Endothelial cell of umbilical vein (primary cell): ENCODE measurements at regions not wholly inside any gene's neighbourhood (a gene's known extent, or its start where the extent isn't known, plus 50 kb on each side); places are given as distances from the start of the nearest gene placed in this dataset.

Experiments
- BruUV-seq: library from RNA; stranded (reverse); fragments of 400-500 nt; replicated peaks from 2 replicates; lab custom pipeline; 2021; lab: Mats Ljungman, UMichigan
- CTCF ChIA-PET: fragments of 300-600, 350-600 bp; sonication (Branson Sonifier 250); formaldehyde crosslinking; loops from one replicate; lab custom pipeline; 2021; ENCODE audit warnings: antibody characterized with exemption, inconsistent platforms; lab: Charles Lee
- POLR2A ChIA-PET: fragments of 300-600, 350-600 bp; sonication (Branson Sonifier 250); formaldehyde crosslinking; loops from one replicate; lab custom pipeline; 2021; ENCODE audit warnings: antibody characterized with exemption, inconsistent platforms; lab: Charles Lee
- DNase-seq: peaks from one replicate; pipeline ENCODE4 v3.0.0-alpha.2; 2011; ENCODE audit warnings: low read depth, low spot score
- FAIRE-seq: peaks from 2 replicates; lab custom pipeline; 2011; peaks lifted over from hg19 to GRCh38; lab: Jason Lieb, UNC
- H2AFZ ChIP-seq: 2 replicates; pipeline ENCODE4 v1.6.0; 2012; ENCODE audit warnings: low read depth, low read length, control low read depth, inconsistent platforms
- H3K27ac ChIP-seq: 2 replicates; pipeline ENCODE4 v1.5.1; 2011; ENCODE audit warnings: low read depth, mild to moderate bottlenecking, control low read depth, low read length, moderate library complexity; ENCODE audit not compliant: insufficient read depth
- H3K27me3 ChIP-seq, 2 experiments: 2 replicates each; pipeline versions ENCODE4 v1.6.0 to v1.6.1; 2011; ENCODE audit warnings: low read length in 2 of 2, mixed read lengths in 1 of 2; ENCODE audit not compliant: control insufficient read depth in 2 of 2, insufficient read depth in 2 of 2
- H3K36me3 ChIP-seq, 2 experiments: 2 replicates in 1 of 2; 3 replicates in 1 of 2; pipeline ENCODE4 v1.5.1; 2011; ENCODE audit warnings: low read length in 2 of 2, mild to moderate bottlenecking in 1 of 2, moderate library complexity in 1 of 2; ENCODE audit not compliant: control insufficient read depth in 2 of 2, insufficient read depth in 2 of 2; ENCODE audit errors: extremely low read depth in 1 of 2
- H3K4me1 ChIP-seq: 3 replicates; pipeline ENCODE4 v1.5.1; 2011; ENCODE audit warnings: mild to moderate bottlenecking, low read length; ENCODE audit not compliant: control insufficient read depth, insufficient read depth; ENCODE audit errors: extremely low read depth
- H3K4me2 ChIP-seq: 2 replicates; pipeline ENCODE4 v1.6.1; 2011; ENCODE audit warnings: low read length, control low read depth, mixed read lengths; ENCODE audit not compliant: insufficient read depth
- H3K4me3 ChIP-seq, 3 experiments: fragments of 200-600 bp in 1 of 3; sonication (generic), shearing (Covaris generic) in 1 of 3; replicated peaks in 1 of 3; 2 replicates each; pipeline ENCODE4 v1.5.1; 2011 to 2016; ENCODE audit warnings: control low read depth in 3 of 3, low read length in 3 of 3, mild to moderate bottlenecking in 2 of 3, inconsistent platforms in 1 of 3, low read depth in 1 of 3, moderate library complexity in 1 of 3; ENCODE audit not compliant: insufficient read depth in 1 of 3
- H3K79me2 ChIP-seq: 2 replicates; pipeline ENCODE4 v1.6.0; 2012; ENCODE audit warnings: low read length, inconsistent platforms; ENCODE audit not compliant: control insufficient read depth, insufficient read depth
- H3K9ac ChIP-seq: replicated peaks from 2 replicates; pipeline ENCODE3; 2011; ENCODE audit warnings: low read length, control low read depth; ENCODE audit not compliant: insufficient read depth; ENCODE audit errors: extremely low read depth
- H3K9me1 ChIP-seq: replicated peaks from 3 replicates; pipeline ENCODE4 v1.6.0; 2011; ENCODE audit warnings: mild to moderate bottlenecking, low read length; ENCODE audit not compliant: control insufficient read depth, insufficient read depth; ENCODE audit errors: extremely low read depth
- H3K9me3 ChIP-seq: replicated peaks from 2 replicates; pipeline ENCODE4 v1.5.1; 2012; ENCODE audit warnings: low read length, inconsistent platforms; ENCODE audit not compliant: control insufficient read depth, insufficient read depth
- H4K20me1 ChIP-seq: replicated peaks from 2 replicates; pipeline ENCODE3; 2011; ENCODE audit warnings: mild to moderate bottlenecking, low read length; ENCODE audit not compliant: control insufficient read depth, insufficient read depth; ENCODE audit errors: extremely low read depth
- EZH2 ChIP-seq: IDR thresholded peaks from 2 replicates; pipeline ENCODE4 v1.6.1; 2012; ENCODE audit warnings: borderline replicate concordance, low read depth, mild to moderate bottlenecking, moderate library complexity, low read length, inconsistent platforms; ENCODE audit not compliant: severe bottlenecking
- FOS ChIP-seq: IDR thresholded peaks from 2 replicates; pipeline ENCODE4 v1.6.1; 2011; ENCODE audit warnings: mild to moderate bottlenecking, low read length, moderate library complexity, borderline replicate concordance; ENCODE audit not compliant: insufficient read depth
- GATA2 ChIP-seq: IDR thresholded peaks from 2 replicates; pipeline ENCODE4 v1.7.0; 2011; ENCODE audit warnings: low read depth, mild to moderate bottlenecking, moderate library complexity, mixed read lengths, low read length; ENCODE audit not compliant: insufficient read length, insufficient read depth
- JUN ChIP-seq: IDR thresholded peaks from 2 replicates; pipeline ENCODE4 v1.6.1; 2011; ENCODE audit warnings: borderline replicate concordance, low read depth; ENCODE audit not compliant: insufficient read length, insufficient read depth
- MAX ChIP-seq: IDR thresholded peaks from 2 replicates; pipeline ENCODE4 v1.6.1; 2011; ENCODE audit not compliant: insufficient read depth, insufficient read length
- MYC ChIP-seq: IDR thresholded peaks from one replicate; pipeline ENCODE4 v1.6.1; 2011; ENCODE audit warnings: mild to moderate bottlenecking, low read depth, low read length
- POLR2A ChIP-seq: IDR thresholded peaks from 2 replicates; pipeline ENCODE4 v1.6.1; 2012; ENCODE audit warnings: low read depth, mild to moderate bottlenecking, control low read depth, low read length
- POLR2AphosphoS5 ChIP-seq: IDR thresholded peaks from 2 replicates; pipeline ENCODE4 v1.6.1; 2012; ENCODE audit warnings: low read depth, mild to moderate bottlenecking, control low read depth, low read length, moderate library complexity; ENCODE audit not compliant: insufficient read depth
- dilution Hi-C: fragments of 300-500 bp; cut with MboI; formaldehyde crosslinking; loops from one replicate; pipeline ENCODE4 v1.15.0; 2019; ENCODE audit warnings: low sequenced_read_pairs; ENCODE audit not compliant: extremely low pct_ligation_motif_present
- intact Hi-C: fragments of 100-400 bp; cut with micrococcal nuclease; formaldehyde crosslinking; loops from one replicate; pipeline ENCODE4 v1.10.0; 2022
- TF ChIP-seq, protein P1 (sequence below), 2 donors: IDR thresholded peaks; 1 replicate in 1 of 2; 2 replicates in 1 of 2; pipeline ENCODE4 v1.5.1; 2011; ENCODE audit warnings: low read length in 2 of 2, mild to moderate bottlenecking in 2 of 2, moderate library complexity in 2 of 2, control low read depth in 1 of 2, inconsistent platforms in 1 of 2, low read depth in 1 of 2; ENCODE audit not compliant: insufficient read depth in 1 of 2; ENCODE audit errors: extremely low read depth in 1 of 2

DNA sequence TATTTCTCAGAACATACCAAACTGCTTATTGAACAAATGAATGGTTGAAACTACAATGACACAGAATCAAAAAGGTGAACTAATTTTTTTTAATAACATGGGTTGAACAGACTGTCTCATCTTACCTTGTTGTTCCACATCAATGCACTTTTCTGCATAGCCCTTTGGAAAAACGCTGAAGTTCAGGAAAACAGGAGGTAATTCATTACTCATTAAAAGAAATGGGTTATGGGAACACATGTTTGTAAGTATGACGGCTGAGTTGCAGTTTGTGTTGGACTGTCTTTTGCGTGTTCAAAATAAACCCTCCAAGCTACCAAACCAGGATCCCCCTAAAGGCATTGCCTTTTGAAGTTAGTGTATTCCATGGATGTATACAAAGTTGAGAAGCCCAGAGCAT is 514.9 kb upstream of the PKN2 start:
- no peak for TF ChIP-seq FOS
- TF ChIP-seq, protein P1, sequence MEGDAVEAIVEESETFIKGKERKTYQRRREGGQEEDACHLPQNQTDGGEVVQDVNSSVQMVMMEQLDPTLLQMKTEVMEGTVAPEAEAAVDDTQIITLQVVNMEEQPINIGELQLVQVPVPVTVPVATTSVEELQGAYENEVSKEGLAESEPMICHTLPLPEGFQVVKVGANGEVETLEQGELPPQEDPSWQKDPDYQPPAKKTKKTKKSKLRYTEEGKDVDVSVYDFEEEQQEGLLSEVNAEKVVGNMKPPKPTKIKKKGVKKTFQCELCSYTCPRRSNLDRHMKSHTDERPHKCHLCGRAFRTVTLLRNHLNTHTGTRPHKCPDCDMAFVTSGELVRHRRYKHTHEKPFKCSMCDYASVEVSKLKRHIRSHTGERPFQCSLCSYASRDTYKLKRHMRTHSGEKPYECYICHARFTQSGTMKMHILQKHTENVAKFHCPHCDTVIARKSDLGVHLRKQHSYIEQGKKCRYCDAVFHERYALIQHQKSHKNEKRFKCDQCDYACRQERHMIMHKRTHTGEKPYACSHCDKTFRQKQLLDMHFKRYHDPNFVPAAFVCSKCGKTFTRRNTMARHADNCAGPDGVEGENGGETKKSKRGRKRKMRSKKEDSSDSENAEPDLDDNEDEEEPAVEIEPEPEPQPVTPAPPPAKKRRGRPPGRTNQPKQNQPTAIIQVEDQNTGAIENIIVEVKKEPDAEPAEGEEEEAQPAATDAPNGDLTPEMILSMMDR (IDR thresholded peaks at IDR 0.05; ENCODE audit: extremely low read depth in 1 of 2, insufficient read depth in 1 of 2, low read depth in 1 of 2, low read length in 2 of 2), result no peak
- no peak for TF ChIP-seq POLR2AphosphoS5
- no peak for TF ChIP-seq MAX
- TF ChIP-seq JUN, result no peak
- TF ChIP-seq MYC, result no peak
- no peak for TF ChIP-seq EZH2
- no peak for TF ChIP-seq GATA2
- TF ChIP-seq POLR2A, result no peak
- Histone ChIP-seq H3K4me3 (no peak overlapping the region), H3K36me3 (no peaks in the 10 kb centered on the region), H3K4me2 (no peak overlapping the region), H3K4me1 (no peaks in the 10 kb centered on the region), H3K27ac (no peak overlapping the region), H4K20me1 (no peaks in the 10 kb centered on the region), H3K79me2 (no peaks in the 10 kb centered on the region), H3K9me1 (no peaks in the 10 kb centered on the region), H3K9ac (no peak overlapping the region), H2AFZ (no peak overlapping the region), H3K27me3 (peaks cover 1 to 4% of the 10 kb centered on the region in 2 experiments), H3K9me3 (no peaks in the 10 kb centered on the region)
- ChIA-PET CTCF (interaction anchor here (2.4 kb wide), 1 partner anchor 11 kb away, joined by 18 read pairs; no protein-coding TSS in a partner anchor), POLR2A (no interaction called here)
- dilution Hi-C loops, result no loop called here
- no peak for FAIRE-seq
- BruUV-seq, result no TSS peak
- no peak for DNase-seq
- intact Hi-C loops, result no loop called here
